Caco-2 (cell line): ENCODE measurements at regions not wholly inside any gene's neighbourhood (a gene's known extent, or its start where the extent isn't known, plus 50 kb on each side); places are given as distances from the start of the nearest gene placed in this dataset.

Experiments used
- BruUV-seq: library from RNA; stranded (reverse); fragments of 400-500 nt; replicated peaks from 2 replicates; lab custom pipeline; 2021; lab: Mats Ljungman, UMichigan
- CTCF ChIA-PET: fragments of 300-600 bp; sonication (Branson Sonifier 250); formaldehyde crosslinking; loops from one replicate; lab custom pipeline; 2022; ENCODE audit warnings: antibody characterized with exemption; lab: Charles Lee
- POLR2A ChIA-PET: fragments of 300-600 bp; sonication (Branson Sonifier 250); formaldehyde crosslinking; loops from one replicate; lab custom pipeline; 2022; ENCODE audit warnings: antibody characterized with exemption; lab: Charles Lee
- DNase-seq, 2 experiments: peaks; one replicate each; pipeline versions ENCODE4 v3.0.0 to v3.0.0-alpha.2; 2020 to 2022
- H3K27me3 ChIP-seq: replicated peaks from 2 replicates; pipeline ENCODE4 v1.6.0; 2011; ENCODE audit warnings: low read length; ENCODE audit not compliant: control insufficient read depth, insufficient read depth
- H3K36me3 ChIP-seq: 2 replicates; pipeline ENCODE4 v1.5.1; 2011; ENCODE audit warnings: low read length; ENCODE audit not compliant: control insufficient read depth, insufficient read depth
- H3K4me1 ChIP-seq: fragments of 250-450 bp; sonication (Bioruptor Pico); 2 replicates; pipeline ENCODE4 v1.5.1; 2020; ENCODE audit warnings: mild to moderate bottlenecking
- H3K4me3 ChIP-seq: 2 replicates; pipeline ENCODE4 v1.5.1; 2011; ENCODE audit warnings: low read depth, mild to moderate bottlenecking, control low read depth, low read length
- H3K9me3 ChIP-seq: fragments of 250-450 bp; sonication (Bioruptor Pico); 2 replicates; pipeline ENCODE4 v1.5.1; 2020; ENCODE audit warnings: mild to moderate bottlenecking, moderate library complexity
- H3K27ac Mint-ChIP-seq: one replicate; pipeline ENCODE4 v1.8.0; 2022; ENCODE audit warnings: mixed read lengths; ENCODE audit not compliant: unreplicated experiment
- H3K27me3 Mint-ChIP-seq: one replicate; pipeline ENCODE4 v1.8.0; 2022; ENCODE audit warnings: mixed read lengths; ENCODE audit not compliant: insufficient read depth, unreplicated experiment
- H3K36me3 Mint-ChIP-seq: one replicate; pipeline ENCODE4 v1.8.0; 2022; ENCODE audit warnings: mild to moderate bottlenecking, mixed read lengths; ENCODE audit not compliant: insufficient read depth, unreplicated experiment
- H3K4me1 Mint-ChIP-seq: one replicate; pipeline ENCODE4 v1.8.0; 2022; ENCODE audit warnings: low read depth, mixed read lengths; ENCODE audit not compliant: unreplicated experiment
- H3K4me3 Mint-ChIP-seq: one replicate; pipeline ENCODE4 v1.8.0; 2022; ENCODE audit warnings: mild to moderate bottlenecking, moderate library complexity, mixed read lengths; ENCODE audit not compliant: unreplicated experiment
- H3K9me3 Mint-ChIP-seq: one replicate; pipeline ENCODE4 v1.8.0; 2022; ENCODE audit warnings: mixed read lengths; ENCODE audit not compliant: unreplicated experiment
- intact Hi-C: fragments of 100-400 bp; cut with micrococcal nuclease; formaldehyde crosslinking; loops from one replicate; pipeline ENCODE4 v1.10.0; 2022; ENCODE audit not compliant: unreplicated experiment
- TF ChIP-seq, protein P1 (sequence below), 2 experiments: fragments of 200-600 bp in 1 of 2; IDR thresholded peaks; 1 replicate in 1 of 2; 2 replicates in 1 of 2; pipeline versions ENCODE4 v1.5.1 to v1.8.0; 2011 to 2022; ENCODE audit warnings: antibody characterized with exemption in 1 of 2, control low read depth in 1 of 2, inconsistent platforms in 1 of 2, low read depth in 1 of 2, low read length in 1 of 2, mild to moderate bottlenecking in 1 of 2, moderate library complexity in 1 of 2; ENCODE audit not compliant: insufficient read depth in 1 of 2, severe bottlenecking in 1 of 2, unreplicated experiment in 1 of 2

DNA sequence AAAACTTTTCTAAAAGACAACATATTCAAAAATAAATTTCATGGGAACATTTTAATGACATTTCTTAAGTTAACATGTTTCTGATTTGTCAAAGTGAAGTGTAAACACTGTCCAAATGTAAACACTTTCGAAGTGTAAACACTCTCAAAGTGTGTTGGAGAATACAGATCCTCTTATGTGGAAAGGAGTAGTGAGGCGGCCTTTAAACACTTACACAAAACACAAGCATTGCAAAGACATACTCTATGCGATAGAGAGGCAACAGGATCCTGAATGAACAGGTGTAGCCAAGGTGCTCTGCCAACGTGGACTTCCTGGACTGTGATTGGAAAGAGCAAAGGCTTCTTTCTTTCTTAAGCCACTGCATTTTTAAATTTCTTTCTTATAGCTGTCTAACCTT, 62.7 kb upstream of the PGM2 start:
- Histone ChIP-seq H3K4me3 (no peak overlapping the region), H3K4me1 (no peaks in the 10 kb centered on the region; the same call in 1 of the 2 replicates), H3K36me3 (no peaks in the 10 kb centered on the region), H3K9me3 (no peaks in the 10 kb centered on the region), H3K27me3 (no peaks in the 10 kb centered on the region)
- Mint-ChIP-seq H3K4me3 (no peak overlapping the region), H3K9me3 (no peaks in the 10 kb centered on the region), H3K27ac (no peak overlapping the region), H3K4me1 (no peaks in the 10 kb centered on the region), H3K36me3 (no peaks in the 10 kb centered on the region), H3K27me3 (no peaks in the 10 kb centered on the region)
- no peak for DNase-seq
- intact Hi-C loops = no loop called here
- CTCF ChIA-PET = no interaction called here
- no TSS peak for BruUV-seq
- TF ChIP-seq, protein P1, sequence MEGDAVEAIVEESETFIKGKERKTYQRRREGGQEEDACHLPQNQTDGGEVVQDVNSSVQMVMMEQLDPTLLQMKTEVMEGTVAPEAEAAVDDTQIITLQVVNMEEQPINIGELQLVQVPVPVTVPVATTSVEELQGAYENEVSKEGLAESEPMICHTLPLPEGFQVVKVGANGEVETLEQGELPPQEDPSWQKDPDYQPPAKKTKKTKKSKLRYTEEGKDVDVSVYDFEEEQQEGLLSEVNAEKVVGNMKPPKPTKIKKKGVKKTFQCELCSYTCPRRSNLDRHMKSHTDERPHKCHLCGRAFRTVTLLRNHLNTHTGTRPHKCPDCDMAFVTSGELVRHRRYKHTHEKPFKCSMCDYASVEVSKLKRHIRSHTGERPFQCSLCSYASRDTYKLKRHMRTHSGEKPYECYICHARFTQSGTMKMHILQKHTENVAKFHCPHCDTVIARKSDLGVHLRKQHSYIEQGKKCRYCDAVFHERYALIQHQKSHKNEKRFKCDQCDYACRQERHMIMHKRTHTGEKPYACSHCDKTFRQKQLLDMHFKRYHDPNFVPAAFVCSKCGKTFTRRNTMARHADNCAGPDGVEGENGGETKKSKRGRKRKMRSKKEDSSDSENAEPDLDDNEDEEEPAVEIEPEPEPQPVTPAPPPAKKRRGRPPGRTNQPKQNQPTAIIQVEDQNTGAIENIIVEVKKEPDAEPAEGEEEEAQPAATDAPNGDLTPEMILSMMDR (IDR thresholded peaks at IDR 0.05; ENCODE audit: insufficient read depth in 1 of 2, low read depth in 1 of 2, low read length in 1 of 2, severe bottlenecking in 1 of 2, unreplicated experiment in 1 of 2) = no peak
- POLR2A ChIA-PET = no interaction called here

DNA sequence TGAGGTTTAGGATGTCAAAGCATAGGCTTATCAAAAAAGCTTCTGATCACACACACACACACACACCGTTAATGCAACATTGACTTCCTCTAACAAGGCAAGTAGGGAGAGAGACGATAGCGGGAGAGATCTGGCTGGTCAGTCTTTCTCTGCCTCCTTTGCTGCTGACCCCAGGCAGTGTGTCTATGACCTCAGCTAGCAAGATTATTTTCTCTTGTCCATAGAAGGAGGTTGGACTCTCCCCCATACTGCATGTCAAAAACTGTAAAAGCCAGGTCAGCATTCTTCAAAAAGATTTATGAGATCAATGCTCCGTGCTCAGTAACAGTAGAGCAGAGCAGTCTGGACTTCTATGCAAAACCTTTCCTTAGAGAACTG, 63.5 kb upstream of the PGM2 start:
- no peak for DNase-seq
- BruUV-seq = no TSS peak
- POLR2A ChIA-PET = no interaction called here
- no peaks in the 10 kb centered on the region for H3K9me3 ChIP-seq
- Mint-ChIP-seq H3K9me3 (no peaks in the 10 kb centered on the region), H3K4me1 (no peaks in the 10 kb centered on the region), H3K36me3 (no peaks in the 10 kb centered on the region), H3K27me3 (no peaks in the 10 kb centered on the region), H3K27ac (no peak overlapping the region), H3K4me3 (no peak overlapping the region)
- H3K27me3 ChIP-seq = no peaks in the 10 kb centered on the region
- CTCF ChIA-PET = no interaction called here
- no peaks in the 10 kb centered on the region; the same call in 1 of the 2 replicates for H3K4me1 ChIP-seq
- TF ChIP-seq, protein P1 (IDR thresholded peaks at IDR 0.05; ENCODE audit: insufficient read depth in 1 of 2, low read depth in 1 of 2, low read length in 1 of 2, severe bottlenecking in 1 of 2, unreplicated experiment in 1 of 2) = no peak
- no peaks in the 10 kb centered on the region for H3K36me3 ChIP-seq
- intact Hi-C loops = no loop called here
- no peak overlapping the region for H3K4me3 ChIP-seq

DNA sequence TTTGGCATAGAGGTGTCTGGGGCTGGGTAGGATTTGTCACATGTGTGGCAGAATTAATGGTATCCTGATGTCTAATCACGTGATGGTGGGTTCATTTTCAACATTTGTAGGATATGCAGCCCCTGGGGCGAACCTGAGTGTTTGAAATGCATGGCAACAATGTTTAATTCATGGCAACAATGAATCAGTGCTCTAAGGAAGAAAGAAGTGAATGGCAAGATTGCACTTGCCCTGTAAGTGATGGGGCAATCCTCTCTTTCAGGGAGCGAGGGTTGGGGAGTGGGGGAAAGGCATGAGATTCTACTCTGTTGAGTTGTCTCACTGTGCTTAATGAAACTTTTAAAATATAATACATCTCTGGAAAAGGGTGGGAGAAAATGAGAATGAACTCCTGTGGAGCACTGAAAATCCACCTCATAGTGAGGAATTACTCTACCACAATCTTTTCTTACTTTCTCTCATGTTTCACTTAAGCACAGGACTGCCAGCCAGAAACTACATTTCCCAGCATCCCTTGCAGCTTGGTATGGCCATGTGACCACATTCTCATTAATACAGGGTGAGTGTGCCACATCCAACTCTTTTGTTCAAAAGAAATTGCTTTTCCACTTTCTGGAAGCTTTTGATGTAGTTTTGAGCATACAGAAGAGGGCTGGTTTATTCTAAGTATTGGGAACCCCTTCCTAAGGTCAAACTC, 64.0 kb upstream of the PGM2 start:
- H3K9me3 Mint-ChIP-seq = no peaks in the 10 kb centered on the region
- no peak overlapping the region for H3K4me3 Mint-ChIP-seq
- no peaks in the 10 kb centered on the region for H3K9me3 ChIP-seq
- intact Hi-C loops = no loop called here
- H3K36me3 ChIP-seq = no peaks in the 10 kb centered on the region
- ChIA-PET POLR2A (no interaction called here), CTCF (interaction anchor here (0.9 kb wide), 1 partner anchor 40 kb away, joined by 4 read pairs; no protein-coding TSS in a partner anchor)
- TF ChIP-seq, protein P1 (IDR thresholded peaks at IDR 0.05; ENCODE audit: insufficient read depth in 1 of 2, low read depth in 1 of 2, low read length in 1 of 2, severe bottlenecking in 1 of 2, unreplicated experiment in 1 of 2) = no peak
- H3K27me3 ChIP-seq = no peaks in the 10 kb centered on the region
- no peaks in the 10 kb centered on the region for H3K27me3 Mint-ChIP-seq
- no peaks in the 10 kb centered on the region; the same call in 1 of the 2 replicates for H3K4me1 ChIP-seq
- H3K27ac Mint-ChIP-seq = no peak overlapping the region
- no peaks in the 10 kb centered on the region for H3K36me3 Mint-ChIP-seq
- H3K4me1 Mint-ChIP-seq = no peaks in the 10 kb centered on the region
- no peak overlapping the region for H3K4me3 ChIP-seq
- DNase-seq = peak in 1 of 2 experiments; percentile 7
- no TSS peak for BruUV-seq
